CD4-positive, alpha-beta memory T cell (primary cell): ENCODE measurements at regions not wholly inside any gene's neighbourhood (a gene's known extent, or its start where the extent isn't known, plus 50 kb on each side); places are given as distances from the start of the nearest gene placed in this dataset.

Experiments
- CTCF ChIA-PET: fragments of 350-600 bp; sonication (Branson Sonifier 250); formaldehyde crosslinking; loops from one replicate; lab custom pipeline; 2021; ENCODE audit warnings: inconsistent platforms; ENCODE audit not compliant: partially characterized antibody; lab: Charles Lee
- POLR2A ChIA-PET: fragments of 350-600 bp; sonication (Branson Sonifier 250); formaldehyde crosslinking; loops from one replicate; lab custom pipeline; 2021; ENCODE audit not compliant: partially characterized antibody; lab: Charles Lee
- DNase-seq, 5 donors: peaks; one replicate each; pipeline versions ENCODE4 v3.0.0 to v3.0.0-alpha.2; 2020 to 2022; ENCODE audit warnings: mixed read lengths in 1 of 5
- H3K27ac ChIP-seq: one replicate; pipeline ENCODE4 v1.7.0; 2013; ENCODE audit warnings: low read depth, low read length
- H3K27me3 ChIP-seq: 2 replicates; pipeline ENCODE4 v1.7.0; 2013; ENCODE audit warnings: mild to moderate bottlenecking, low read length, moderate library complexity; ENCODE audit not compliant: insufficient read depth
- H3K36me3 ChIP-seq: 2 replicates; pipeline ENCODE4 v1.7.0; 2013; ENCODE audit warnings: mild to moderate bottlenecking, low read length, moderate library complexity; ENCODE audit not compliant: insufficient read depth
- H3K4me1 ChIP-seq: 2 replicates; pipeline ENCODE4 v1.7.0; 2013; ENCODE audit warnings: mild to moderate bottlenecking, low read length, moderate library complexity; ENCODE audit not compliant: insufficient read depth
- H3K4me3 ChIP-seq, 2 donors: one replicate each; pipeline ENCODE4 v1.7.0; 2013; ENCODE audit warnings: low read length in 2 of 2, mild to moderate bottlenecking in 1 of 2
- H3K9me3 ChIP-seq, 2 donors: one replicate each; pipeline ENCODE4 v1.7.0; 2013; ENCODE audit warnings: low read length in 2 of 2, control low read depth in 1 of 2; ENCODE audit not compliant: control insufficient read depth in 1 of 2
- H3K27ac Mint-ChIP-seq, 7 donors: one replicate each; pipeline ENCODE4 v1.8.0; 2020 to 2021; ENCODE audit warnings: mixed read lengths in 7 of 7, mild to moderate bottlenecking in 6 of 7, inconsistent platforms in 3 of 7, moderate library complexity in 3 of 7
- H3K27me3 Mint-ChIP-seq, 2 donors: one replicate each; pipeline ENCODE4 v1.8.0; 2020 to 2021; ENCODE audit warnings: mixed read lengths in 2 of 2
- H3K36me3 Mint-ChIP-seq, 2 donors: one replicate each; pipeline ENCODE4 v1.8.0; 2020 to 2021; ENCODE audit warnings: mixed read lengths in 2 of 2, inconsistent platforms in 1 of 2, mild to moderate bottlenecking in 1 of 2
- H3K4me1 Mint-ChIP-seq, 4 donors: one replicate each; pipeline ENCODE4 v1.8.0; 2020 to 2021; ENCODE audit warnings: mixed read lengths in 4 of 4, mild to moderate bottlenecking in 1 of 4
- H3K4me3 Mint-ChIP-seq, 8 donors: one replicate each; pipeline ENCODE4 v1.8.0; 2020 to 2021; ENCODE audit warnings: mixed read lengths in 8 of 8, mild to moderate bottlenecking in 7 of 8, moderate library complexity in 6 of 8, inconsistent platforms in 3 of 8
- H3K9me3 Mint-ChIP-seq, 8 donors: one replicate each; pipeline ENCODE4 v1.8.0; 2020 to 2021; ENCODE audit warnings: mixed read lengths in 8 of 8, mild to moderate bottlenecking in 5 of 8, inconsistent platforms in 3 of 8, moderate library complexity in 1 of 8
- intact Hi-C: fragments of 100-400 bp; cut with micrococcal nuclease; formaldehyde crosslinking; loops from one replicate; pipeline ENCODE4 v1.15.1; 2023

DNA sequence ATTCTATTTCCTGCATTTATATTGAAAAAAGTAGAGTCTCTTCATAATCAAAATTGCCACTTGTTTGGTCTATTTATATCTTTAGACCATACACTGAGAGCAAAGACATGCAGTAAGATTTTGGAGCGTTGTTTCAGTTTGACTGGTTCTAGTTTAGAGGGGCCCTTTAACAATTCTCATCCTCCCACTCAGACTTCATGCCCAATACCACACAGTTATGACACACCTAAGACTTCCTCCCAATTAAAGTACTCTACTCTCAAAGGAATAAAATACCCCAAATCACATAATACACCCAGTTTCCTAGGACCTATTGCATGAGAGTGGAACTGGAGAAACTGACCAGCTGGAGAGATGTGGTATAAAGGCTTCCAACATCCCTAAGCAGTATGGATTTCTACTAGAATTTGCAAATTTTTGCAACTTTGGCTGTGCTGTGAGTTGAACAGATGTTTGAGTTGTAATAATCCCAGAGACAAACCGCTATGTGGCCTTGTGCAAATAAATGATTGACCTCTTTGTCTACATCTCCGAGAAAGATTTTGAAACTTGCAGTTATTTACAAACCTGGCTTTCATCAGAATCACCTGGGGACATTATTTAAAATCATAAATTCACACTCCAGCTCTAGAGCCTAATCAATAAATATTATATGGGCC is 170.0 kb upstream of the ROBO2 start:
- no peaks in the 10 kb centered on the region for H3K27me3 ChIP-seq
- Mint-ChIP-seq H3K36me3 (no peaks in the 10 kb centered on the region), H3K4me3 (no peak overlapping the region), H3K4me1 (no peaks in the 10 kb centered on the region), H3K9me3 (peaks cover 0 to 22% (median 6%) of the 10 kb centered on the region in 8 donors), H3K27ac (no peak overlapping the region), H3K27me3 (no peaks in the 10 kb centered on the region)
- H3K27ac ChIP-seq: no peak overlapping the region
- ChIA-PET POLR2A (no interaction called here), CTCF (no interaction called here)
- intact Hi-C loops: no loop called here
- no peak for DNase-seq
- no peaks in the 10 kb centered on the region for H3K9me3 ChIP-seq
- H3K36me3 ChIP-seq: no peaks in the 10 kb centered on the region
- no peaks in the 10 kb centered on the region for H3K4me1 ChIP-seq
- H3K4me3 ChIP-seq: no peak overlapping the region

DNA sequence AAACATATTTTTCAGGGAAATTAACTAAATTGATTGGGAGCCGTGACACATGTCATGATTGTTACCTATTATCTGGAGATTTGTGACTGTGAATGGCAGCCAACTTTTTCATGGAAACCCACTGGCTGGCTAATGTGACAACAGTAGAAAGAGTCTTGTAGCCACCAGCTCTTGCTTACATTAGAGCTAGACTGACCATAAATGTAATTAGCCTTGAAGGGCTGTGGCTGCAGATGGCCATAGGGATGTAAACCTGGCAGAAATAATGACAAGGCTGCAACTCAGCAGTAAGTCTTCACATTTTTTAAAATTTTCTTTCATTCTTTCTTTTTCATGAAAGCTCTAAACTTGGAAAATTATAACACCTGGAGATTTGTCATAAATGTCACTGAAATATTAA is 168.2 kb upstream of the ROBO2 start:
- ChIA-PET POLR2A (no interaction called here), CTCF (no interaction called here)
- peaks cover 0 to 23% (median 8%) of the 10 kb centered on the region in 8 donors for H3K9me3 Mint-ChIP-seq
- H3K4me3 ChIP-seq: no peak overlapping the region
- H3K27me3 Mint-ChIP-seq: no peaks in the 10 kb centered on the region
- no peak overlapping the region for H3K27ac Mint-ChIP-seq
- H3K9me3 ChIP-seq: no peaks in the 10 kb centered on the region
- H3K4me3 Mint-ChIP-seq: no peak overlapping the region
- H3K4me1 Mint-ChIP-seq: no peaks in the 10 kb centered on the region
- no peaks in the 10 kb centered on the region for H3K27me3 ChIP-seq
- intact Hi-C loops: no loop called here
- DNase-seq: no peak
- H3K36me3 Mint-ChIP-seq: no peaks in the 10 kb centered on the region
- H3K27ac ChIP-seq: no peak overlapping the region
- no peaks in the 10 kb centered on the region for H3K36me3 ChIP-seq
- no peaks in the 10 kb centered on the region for H3K4me1 ChIP-seq

DNA sequence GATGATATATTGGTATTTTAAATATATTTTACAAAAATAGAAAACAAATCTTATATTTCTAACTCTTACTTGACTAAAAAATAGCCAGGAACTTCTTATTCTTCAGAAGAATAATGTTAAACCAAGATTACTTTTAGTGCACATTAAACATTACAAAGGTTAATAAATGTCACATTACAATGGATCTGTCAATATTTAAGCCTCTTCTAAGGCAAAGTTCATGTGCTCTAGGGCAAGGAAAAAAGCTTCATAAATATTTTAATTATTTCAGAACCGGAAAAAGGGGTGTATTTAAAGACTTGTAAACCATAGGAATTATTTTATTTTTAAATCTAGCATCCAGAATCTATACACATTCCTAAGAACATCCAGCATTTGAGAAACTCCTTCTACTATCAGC is 166.9 kb upstream of the ROBO2 start:
- H3K36me3 Mint-ChIP-seq: no peaks in the 10 kb centered on the region
- no peaks in the 10 kb centered on the region for H3K4me1 ChIP-seq
- H3K27me3 ChIP-seq: no peaks in the 10 kb centered on the region
- H3K27me3 Mint-ChIP-seq: no peaks in the 10 kb centered on the region
- no peak for DNase-seq
- peaks cover 0 to 25% (median 10%) of the 10 kb centered on the region in 8 donors for H3K9me3 Mint-ChIP-seq
- H3K36me3 ChIP-seq: no peaks in the 10 kb centered on the region
- no peak overlapping the region for H3K27ac Mint-ChIP-seq
- H3K9me3 ChIP-seq: no peaks in the 10 kb centered on the region
- no peaks in the 10 kb centered on the region for H3K4me1 Mint-ChIP-seq
- no peak overlapping the region for H3K27ac ChIP-seq
- POLR2A ChIA-PET: no interaction called here
- CTCF ChIA-PET: no interaction called here
- no peak overlapping the region for H3K4me3 ChIP-seq
- intact Hi-C loops: no loop called here
- no peak overlapping the region for H3K4me3 Mint-ChIP-seq

DNA sequence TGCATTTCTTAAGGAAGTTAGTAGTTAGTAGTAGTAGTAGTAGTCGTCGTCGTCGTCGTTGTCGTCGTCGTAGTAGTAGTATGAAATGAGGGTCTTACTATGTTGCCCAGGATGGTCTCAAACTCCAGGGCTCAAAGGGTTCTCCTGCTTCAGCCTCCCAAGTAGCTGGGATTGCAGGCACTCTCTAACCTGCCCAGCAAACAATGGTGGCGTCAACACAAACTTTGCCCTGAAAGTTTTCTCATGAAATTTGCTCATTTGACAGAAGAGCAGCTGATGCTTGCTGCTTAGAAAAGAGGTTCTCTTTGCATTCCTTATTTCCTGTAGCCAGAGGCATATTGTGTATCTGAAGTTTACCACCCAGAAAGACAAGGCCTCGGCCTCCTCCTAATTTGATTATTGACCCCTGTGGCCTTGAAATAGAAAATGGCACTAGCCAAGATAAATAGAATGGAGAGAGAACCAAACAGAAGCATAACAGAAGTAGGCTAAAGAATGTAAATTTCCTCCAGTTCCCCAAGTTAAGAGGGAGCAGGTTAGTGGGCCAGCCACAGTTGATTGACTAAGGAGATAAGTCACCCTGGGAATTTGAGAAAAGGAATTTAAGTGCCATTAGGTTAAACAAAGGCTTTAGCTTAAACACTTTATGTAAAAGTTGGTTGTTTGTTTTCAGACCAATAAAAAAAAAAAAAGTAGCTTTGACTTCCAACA is 166.2 kb upstream of the ROBO2 start:
- Histone ChIP-seq H3K27ac (no peak overlapping the region), H3K27me3 (no peaks in the 10 kb centered on the region), H3K9me3 (no peaks in the 10 kb centered on the region), H3K4me1 (no peaks in the 10 kb centered on the region), H3K36me3 (no peaks in the 10 kb centered on the region), H3K4me3 (no peak overlapping the region)
- no peak for DNase-seq
- Mint-ChIP-seq H3K4me3 (no peak overlapping the region), H3K4me1 (no peaks in the 10 kb centered on the region), H3K36me3 (no peaks in the 10 kb centered on the region), H3K27ac (no peak overlapping the region), H3K27me3 (no peaks in the 10 kb centered on the region), H3K9me3 (peaks cover 0 to 22% (median 10%) of the 10 kb centered on the region in 8 donors)
- intact Hi-C loops: no loop called here
- ChIA-PET POLR2A (no interaction called here), CTCF (no interaction called here)

DNA sequence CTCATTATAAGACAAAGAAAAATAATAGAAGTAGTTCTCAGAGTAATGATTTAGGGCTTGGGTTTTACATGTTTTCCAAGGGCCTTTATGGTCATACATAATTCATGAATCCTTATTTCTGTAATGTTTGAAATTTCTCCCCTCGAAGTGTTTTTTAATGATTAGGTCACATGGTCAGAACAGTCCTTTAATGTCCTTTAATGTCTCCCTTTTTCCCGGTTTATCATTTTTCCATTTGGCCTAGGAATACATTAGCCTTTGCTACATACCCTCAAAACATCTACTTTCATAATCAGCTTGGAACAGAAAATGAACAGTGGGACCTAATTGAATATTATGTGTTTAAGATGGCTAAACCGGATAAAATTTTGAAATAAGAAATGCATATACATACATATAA is 159.9 kb upstream of the ROBO2 start:
- Mint-ChIP-seq H3K4me3 (no peak overlapping the region), H3K36me3 (no peaks in the 10 kb centered on the region), H3K4me1 (no peaks in the 10 kb centered on the region), H3K27me3 (no peaks in the 10 kb centered on the region), H3K27ac (no peak overlapping the region), H3K9me3 (peaks cover 0 to 15% (median 3%) of the 10 kb centered on the region in 8 donors)
- no peaks in the 10 kb centered on the region for H3K27me3 ChIP-seq
- DNase-seq: no peak
- POLR2A ChIA-PET: no interaction called here
- no peak overlapping the region for H3K4me3 ChIP-seq
- no peaks in the 10 kb centered on the region for H3K36me3 ChIP-seq
- no peaks in the 10 kb centered on the region for H3K9me3 ChIP-seq
- no peak overlapping the region for H3K27ac ChIP-seq
- CTCF ChIA-PET: no interaction called here
- H3K4me1 ChIP-seq: no peaks in the 10 kb centered on the region
- intact Hi-C loops: no loop called here

DNA sequence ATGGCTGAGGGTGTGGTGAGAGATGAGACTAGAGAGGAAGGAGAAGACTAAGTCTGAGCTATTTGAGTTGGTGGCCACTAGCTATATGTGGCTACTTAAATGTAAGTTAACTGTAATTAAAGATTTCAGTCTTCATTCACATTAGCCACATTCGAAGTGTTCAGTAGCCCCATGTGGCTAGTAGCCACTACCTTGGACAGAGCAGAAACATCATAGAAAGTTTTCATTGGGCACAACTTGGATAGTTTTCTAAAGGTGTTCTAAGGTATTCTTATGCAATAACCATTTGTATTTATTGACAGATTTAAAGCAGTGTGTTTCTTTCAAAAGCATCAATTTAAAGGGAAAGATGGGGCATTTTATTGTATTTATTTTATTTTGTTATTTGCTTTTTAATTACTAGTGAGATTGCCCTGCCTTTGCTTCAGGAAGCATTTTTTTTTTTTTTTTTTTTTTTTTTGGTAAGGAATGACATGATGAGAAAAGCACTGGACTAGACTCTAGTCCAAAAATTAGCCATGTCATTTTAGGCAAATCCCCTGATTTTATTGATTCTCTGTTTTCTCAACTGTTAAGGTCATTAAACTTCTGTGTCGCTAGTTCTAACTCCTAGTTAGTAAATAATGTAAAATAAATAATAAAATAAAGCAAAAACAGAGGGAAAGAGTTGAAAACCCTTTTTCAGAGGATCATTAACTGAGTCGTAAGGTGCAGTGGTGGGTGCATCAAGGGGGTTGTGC is 153.0 kb upstream of the ROBO2 start:
- Mint-ChIP-seq H3K36me3 (no peaks in the 10 kb centered on the region), H3K9me3 (peaks cover 0 to 12% (median 5%) of the 10 kb centered on the region in 8 donors), H3K27ac (no peak overlapping the region), H3K27me3 (no peaks in the 10 kb centered on the region), H3K4me1 (no peaks in the 10 kb centered on the region), H3K4me3 (no peak overlapping the region)
- DNase-seq: no peak
- no peaks in the 10 kb centered on the region for H3K9me3 ChIP-seq
- H3K27ac ChIP-seq: no peak overlapping the region
- POLR2A ChIA-PET: no interaction called here
- H3K36me3 ChIP-seq: no peaks in the 10 kb centered on the region
- H3K4me1 ChIP-seq: no peaks in the 10 kb centered on the region
- no peaks in the 10 kb centered on the region for H3K27me3 ChIP-seq
- no peak overlapping the region for H3K4me3 ChIP-seq
- intact Hi-C loops: no loop called here
- CTCF ChIA-PET: no interaction called here

DNA sequence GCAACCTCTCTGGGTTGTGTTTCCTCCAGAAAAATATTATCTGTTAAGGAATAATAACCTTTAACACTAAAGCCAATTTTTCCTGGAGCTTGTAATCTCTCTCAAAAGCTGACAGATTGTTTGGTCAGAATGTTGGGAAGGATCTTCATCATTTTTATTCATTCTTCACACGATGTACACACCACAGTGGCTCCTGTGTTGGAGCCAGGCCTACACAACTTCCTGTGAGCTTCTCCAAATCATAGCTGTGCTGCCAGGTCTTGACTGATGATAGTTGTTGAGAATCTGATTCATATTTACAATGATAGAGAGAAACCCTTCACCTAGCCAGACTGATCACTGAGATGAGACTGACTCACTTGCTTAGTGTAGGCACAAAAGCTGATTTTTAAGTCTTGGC is 151.0 kb upstream of the ROBO2 start:
- Mint-ChIP-seq H3K36me3 (no peaks in the 10 kb centered on the region), H3K4me3 (no peak overlapping the region), H3K27me3 (no peaks in the 10 kb centered on the region), H3K27ac (no peak overlapping the region), H3K4me1 (no peaks in the 10 kb centered on the region), H3K9me3 (peaks cover under 1 to 12% (median 5%) of the 10 kb centered on the region in 8 donors)
- DNase-seq: no peak
- Histone ChIP-seq H3K4me1 (no peaks in the 10 kb centered on the region), H3K27me3 (no peaks in the 10 kb centered on the region), H3K27ac (no peak overlapping the region), H3K9me3 (no peaks in the 10 kb centered on the region), H3K36me3 (no peaks in the 10 kb centered on the region), H3K4me3 (no peak overlapping the region)
- ChIA-PET POLR2A (no interaction called here), CTCF (no interaction called here)
- intact Hi-C loops: no loop called here
